ENCODE measurements at regions not wholly inside any gene's neighbourhood (a gene's known extent, or its start where the extent isn't known, plus 50 kb on each side); places are given as distances from the start of the nearest gene placed in this dataset.
A peak's percentile ranks its signal among the peaks of the same experiment; 100 is the strongest.

DNA sequence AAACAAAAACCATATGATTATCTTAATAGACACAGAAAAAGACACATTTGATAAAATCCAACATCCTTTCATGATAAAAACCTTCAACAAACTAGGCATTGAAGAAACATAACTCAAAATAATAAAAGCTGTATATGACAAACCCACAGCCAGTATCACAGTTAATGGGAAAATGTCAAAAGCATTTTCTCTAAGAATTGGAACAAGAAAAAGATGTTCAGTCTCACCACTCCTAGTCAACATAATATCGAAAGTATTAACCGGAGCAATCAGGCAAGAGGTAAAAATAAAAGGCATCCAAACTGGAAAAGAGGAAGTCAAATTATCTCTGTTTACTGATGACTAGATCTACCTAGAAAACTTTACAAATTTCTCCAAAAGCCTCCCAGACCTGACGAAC is 684.2 kb upstream of the SPRY2 start:
- no peaks in the 10 kb centered on the region for H3K36me3 ChIP-seq

GRCh38 chr13:81021284-81021840 is 680.4 kb upstream of the SPRY2 start:
- H3K4me1 ChIP-seq, result no peaks in the 10 kb centered on the region
- TF ChIP-seq, protein P1, sequence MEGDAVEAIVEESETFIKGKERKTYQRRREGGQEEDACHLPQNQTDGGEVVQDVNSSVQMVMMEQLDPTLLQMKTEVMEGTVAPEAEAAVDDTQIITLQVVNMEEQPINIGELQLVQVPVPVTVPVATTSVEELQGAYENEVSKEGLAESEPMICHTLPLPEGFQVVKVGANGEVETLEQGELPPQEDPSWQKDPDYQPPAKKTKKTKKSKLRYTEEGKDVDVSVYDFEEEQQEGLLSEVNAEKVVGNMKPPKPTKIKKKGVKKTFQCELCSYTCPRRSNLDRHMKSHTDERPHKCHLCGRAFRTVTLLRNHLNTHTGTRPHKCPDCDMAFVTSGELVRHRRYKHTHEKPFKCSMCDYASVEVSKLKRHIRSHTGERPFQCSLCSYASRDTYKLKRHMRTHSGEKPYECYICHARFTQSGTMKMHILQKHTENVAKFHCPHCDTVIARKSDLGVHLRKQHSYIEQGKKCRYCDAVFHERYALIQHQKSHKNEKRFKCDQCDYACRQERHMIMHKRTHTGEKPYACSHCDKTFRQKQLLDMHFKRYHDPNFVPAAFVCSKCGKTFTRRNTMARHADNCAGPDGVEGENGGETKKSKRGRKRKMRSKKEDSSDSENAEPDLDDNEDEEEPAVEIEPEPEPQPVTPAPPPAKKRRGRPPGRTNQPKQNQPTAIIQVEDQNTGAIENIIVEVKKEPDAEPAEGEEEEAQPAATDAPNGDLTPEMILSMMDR (IDR thresholded peaks at IDR 0.05), result no peak
- peaks cover 0 to 12% of the 10 kb centered on the region in 2 donors for H3K9me3 ChIP-seq
- no peaks in the 10 kb centered on the region for H3K36me3 ChIP-seq
- H3K27me3 ChIP-seq, result no peaks in the 10 kb centered on the region
- no peak overlapping the region for H3K4me3 ChIP-seq
- no peak overlapping the region for H3K27ac ChIP-seq
- no peak for DNase-seq (ENCODE audit: low spot score)

More for the DNA sequence above, 684.2 kb upstream of the SPRY2 start:
- DNase-seq (ENCODE audit: low spot score), result no peak
- TF ChIP-seq, protein P1 (IDR thresholded peaks at IDR 0.05), result no peak
- H3K4me1 ChIP-seq, result no peaks in the 10 kb centered on the region
- peaks cover 0 to 12% of the 10 kb centered on the region in 2 donors for H3K9me3 ChIP-seq
- no peak overlapping the region for H3K4me3 ChIP-seq
- no peaks in the 10 kb centered on the region for H3K27me3 ChIP-seq
- no peak overlapping the region for H3K27ac ChIP-seq

GRCh38 chr13:81020010-81020409 is 679.1 kb upstream of the SPRY2 start:
- Histone ChIP-seq H3K36me3 (no peaks in the 10 kb centered on the region), H3K4me1 (no peaks in the 10 kb centered on the region), H3K27me3 (no peaks in the 10 kb centered on the region), H3K27ac (no peak overlapping the region), H3K9me3 (peaks cover 0 to 20% of the 10 kb centered on the region in 2 donors), H3K4me3 (no peak overlapping the region)
- no peak for DNase-seq (ENCODE audit: low spot score)
- TF ChIP-seq, protein P1 (IDR thresholded peaks at IDR 0.05), result no peak

GRCh38 chr13:81018936-81019335 is 678.0 kb upstream of the SPRY2 start:
- DNase-seq (ENCODE audit: low spot score), result no peak
- Histone ChIP-seq H3K27me3 (no peaks in the 10 kb centered on the region), H3K4me3 (no peak overlapping the region), H3K4me1 (no peaks in the 10 kb centered on the region), H3K27ac (no peak overlapping the region), H3K9me3 (peaks cover 0 to 30% of the 10 kb centered on the region in 2 donors), H3K36me3 (no peaks in the 10 kb centered on the region)
- TF ChIP-seq, protein P1 (IDR thresholded peaks at IDR 0.05), result no peak

DNA sequence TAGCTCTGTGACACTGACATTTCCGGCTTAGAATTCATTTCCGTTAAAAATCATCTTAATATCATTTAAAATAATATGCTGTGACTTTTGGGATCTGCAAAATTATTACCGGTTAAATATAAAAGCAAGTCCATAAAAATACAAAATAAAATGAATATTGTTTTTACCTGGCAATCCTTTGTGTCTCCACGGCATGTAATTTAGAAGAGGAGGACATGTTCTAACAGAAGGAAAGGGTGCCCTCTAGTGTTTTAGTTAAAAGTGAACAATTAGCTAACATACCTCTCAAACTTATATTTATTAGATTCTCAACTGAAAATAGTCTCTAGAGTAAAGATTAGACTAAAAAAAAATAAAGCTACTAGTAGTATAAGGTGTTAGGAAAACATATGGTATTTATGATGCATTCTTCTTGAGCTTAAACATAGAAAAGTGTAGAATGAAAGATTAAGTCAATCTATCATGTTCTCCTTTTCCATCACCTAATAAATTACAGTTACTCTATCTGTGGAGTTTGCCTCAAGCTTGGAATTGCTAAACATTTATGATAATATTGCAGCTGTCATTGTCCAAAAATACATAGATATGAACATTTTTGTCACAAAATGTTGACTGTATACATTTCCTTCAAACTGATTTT is 676.7 kb upstream of the SPRY2 start:
- Histone ChIP-seq H3K9me3 (peaks cover 0 to 30% of the 10 kb centered on the region in 2 donors), H3K27ac (no peak overlapping the region), H3K36me3 (no peaks in the 10 kb centered on the region), H3K4me1 (no peaks in the 10 kb centered on the region), H3K4me3 (no peak overlapping the region), H3K27me3 (no peaks in the 10 kb centered on the region)
- DNase-seq (ENCODE audit: low spot score), result no peak
- TF ChIP-seq, protein P1 (IDR thresholded peaks at IDR 0.05), result peak; percentile 20 to 72
